ENCODE measurements at regions not wholly inside any gene's neighbourhood (a gene's known extent, or its start where the extent isn't known, plus 50 kb on each side); places are given as distances from the start of the nearest gene placed in this dataset.

DNA sequence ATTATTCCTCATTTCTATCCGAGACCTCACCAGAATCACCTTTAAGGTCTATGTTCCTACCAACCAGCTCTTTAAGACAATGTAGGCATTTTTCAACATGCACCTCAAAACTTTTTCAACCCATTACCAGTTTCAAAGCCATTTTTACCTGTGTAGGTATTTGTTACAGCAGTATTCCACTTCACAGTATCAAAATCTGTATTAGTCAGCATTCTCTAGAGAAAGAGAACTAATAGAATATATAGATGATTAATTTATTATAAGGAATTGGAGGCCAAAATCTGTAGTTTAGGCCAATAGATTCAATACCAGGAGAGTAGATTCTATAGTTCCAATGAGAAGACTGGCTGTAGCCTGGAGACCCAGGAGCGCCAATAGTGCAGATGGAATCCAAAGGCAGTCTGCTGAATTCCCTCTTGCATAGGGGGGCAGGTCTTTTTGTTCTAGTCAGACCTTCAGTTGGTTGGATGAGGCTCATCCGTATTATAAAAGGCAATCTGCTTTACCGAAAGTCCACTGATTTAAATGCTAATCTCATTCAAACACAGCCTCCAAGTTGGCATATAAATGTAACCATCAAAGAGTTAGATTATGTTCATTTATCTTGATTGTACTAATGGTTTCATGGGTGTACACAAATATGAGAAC is 151.6 kb upstream of the SYT1 start:
- no peak overlapping the region for H3K9ac ChIP-seq
- H3K4me1 ChIP-seq, result no peaks in the 10 kb centered on the region
- H3K9me3 ChIP-seq (ENCODE audit: control insufficient read depth, low read length), result no peaks in the 10 kb centered on the region
- H3K27ac ChIP-seq, result no peak overlapping the region
- no peak overlapping the region for H3K4me2 ChIP-seq (ENCODE audit: low read length)
- TF ChIP-seq, protein P1, sequence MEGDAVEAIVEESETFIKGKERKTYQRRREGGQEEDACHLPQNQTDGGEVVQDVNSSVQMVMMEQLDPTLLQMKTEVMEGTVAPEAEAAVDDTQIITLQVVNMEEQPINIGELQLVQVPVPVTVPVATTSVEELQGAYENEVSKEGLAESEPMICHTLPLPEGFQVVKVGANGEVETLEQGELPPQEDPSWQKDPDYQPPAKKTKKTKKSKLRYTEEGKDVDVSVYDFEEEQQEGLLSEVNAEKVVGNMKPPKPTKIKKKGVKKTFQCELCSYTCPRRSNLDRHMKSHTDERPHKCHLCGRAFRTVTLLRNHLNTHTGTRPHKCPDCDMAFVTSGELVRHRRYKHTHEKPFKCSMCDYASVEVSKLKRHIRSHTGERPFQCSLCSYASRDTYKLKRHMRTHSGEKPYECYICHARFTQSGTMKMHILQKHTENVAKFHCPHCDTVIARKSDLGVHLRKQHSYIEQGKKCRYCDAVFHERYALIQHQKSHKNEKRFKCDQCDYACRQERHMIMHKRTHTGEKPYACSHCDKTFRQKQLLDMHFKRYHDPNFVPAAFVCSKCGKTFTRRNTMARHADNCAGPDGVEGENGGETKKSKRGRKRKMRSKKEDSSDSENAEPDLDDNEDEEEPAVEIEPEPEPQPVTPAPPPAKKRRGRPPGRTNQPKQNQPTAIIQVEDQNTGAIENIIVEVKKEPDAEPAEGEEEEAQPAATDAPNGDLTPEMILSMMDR (IDR thresholded peaks at IDR 0.05), result no peak
- H3K27me3 ChIP-seq (ENCODE audit: control insufficient read depth, insufficient read depth, low read length), result no peaks in the 10 kb centered on the region
- H2AFZ ChIP-seq, result no peak overlapping the region
- H3K4me3 ChIP-seq (ENCODE audit: low read depth, low read length), result no peak overlapping the region
- no peaks in the 10 kb centered on the region for H3K36me3 ChIP-seq (ENCODE audit: control insufficient read depth, insufficient read depth, low read length)
- no peaks in the 10 kb centered on the region for H3K79me2 ChIP-seq

DNA sequence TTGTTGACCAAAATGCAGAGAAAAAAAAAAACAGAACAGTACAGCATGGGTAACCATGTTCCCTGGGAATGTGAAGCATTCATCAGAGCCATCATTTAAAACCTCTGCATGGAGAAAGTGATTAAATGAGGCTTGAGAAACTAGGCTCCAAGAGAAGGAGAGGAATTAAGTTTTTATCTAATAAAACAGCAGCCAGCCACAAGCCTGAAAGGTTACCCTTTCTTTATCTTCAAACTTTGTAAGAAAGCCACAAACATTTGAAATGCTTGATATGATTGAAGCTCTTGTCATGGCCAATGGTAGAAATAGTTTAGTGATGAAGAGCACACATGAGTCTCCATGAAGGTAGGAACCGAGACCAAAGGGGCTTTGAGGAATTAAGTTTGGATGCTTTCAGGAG is 144.9 kb upstream of the SYT1 start:
- H3K27ac ChIP-seq, result no peak overlapping the region
- H3K27me3 ChIP-seq (ENCODE audit: control insufficient read depth, insufficient read depth, low read length), result no peaks in the 10 kb centered on the region
- H3K9me3 ChIP-seq (ENCODE audit: control insufficient read depth, low read length), result no peaks in the 10 kb centered on the region
- H3K79me2 ChIP-seq, result no peaks in the 10 kb centered on the region
- H3K4me1 ChIP-seq, result no peaks in the 10 kb centered on the region
- H3K9ac ChIP-seq, result no peak overlapping the region
- H3K4me2 ChIP-seq (ENCODE audit: low read length), result no peak overlapping the region
- H3K36me3 ChIP-seq (ENCODE audit: control insufficient read depth, insufficient read depth, low read length), result no peaks in the 10 kb centered on the region
- H3K4me3 ChIP-seq (ENCODE audit: low read depth, low read length), result no peak overlapping the region
- no peak overlapping the region for H2AFZ ChIP-seq
- TF ChIP-seq, protein P1 (IDR thresholded peaks at IDR 0.05), result no peak

DNA sequence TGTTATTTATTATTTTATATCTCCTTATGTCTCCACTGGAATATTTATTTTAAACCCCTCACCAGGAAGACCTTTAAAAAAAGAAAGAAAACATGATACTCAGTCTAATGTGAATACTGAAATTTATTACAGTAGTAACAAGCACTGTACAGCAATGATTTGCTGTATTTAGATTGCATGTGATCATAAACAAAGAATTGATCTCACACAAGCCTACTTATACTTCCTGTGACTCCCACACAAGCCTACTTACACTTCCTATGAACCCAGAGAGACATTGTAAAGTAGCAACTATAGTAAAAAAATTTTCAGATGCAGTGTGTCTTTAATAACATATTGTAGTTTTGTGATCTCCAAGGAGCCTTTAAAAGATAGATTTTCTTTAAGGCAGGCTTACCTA is 142.7 kb upstream of the SYT1 start:
- no peak overlapping the region for H3K9ac ChIP-seq
- no peaks in the 10 kb centered on the region for H3K79me2 ChIP-seq
- H3K4me3 ChIP-seq (ENCODE audit: low read depth, low read length), result no peak overlapping the region
- no peaks in the 10 kb centered on the region for H3K4me1 ChIP-seq
- H3K9me3 ChIP-seq (ENCODE audit: control insufficient read depth, low read length), result no peaks in the 10 kb centered on the region
- TF ChIP-seq, protein P1 (IDR thresholded peaks at IDR 0.05), result no peak
- no peaks in the 10 kb centered on the region for H3K27me3 ChIP-seq (ENCODE audit: control insufficient read depth, insufficient read depth, low read length)
- H2AFZ ChIP-seq, result no peak overlapping the region
- H3K27ac ChIP-seq, result no peak overlapping the region
- H3K36me3 ChIP-seq (ENCODE audit: control insufficient read depth, insufficient read depth, low read length), result no peaks in the 10 kb centered on the region
- H3K4me2 ChIP-seq (ENCODE audit: low read length), result no peak overlapping the region

DNA sequence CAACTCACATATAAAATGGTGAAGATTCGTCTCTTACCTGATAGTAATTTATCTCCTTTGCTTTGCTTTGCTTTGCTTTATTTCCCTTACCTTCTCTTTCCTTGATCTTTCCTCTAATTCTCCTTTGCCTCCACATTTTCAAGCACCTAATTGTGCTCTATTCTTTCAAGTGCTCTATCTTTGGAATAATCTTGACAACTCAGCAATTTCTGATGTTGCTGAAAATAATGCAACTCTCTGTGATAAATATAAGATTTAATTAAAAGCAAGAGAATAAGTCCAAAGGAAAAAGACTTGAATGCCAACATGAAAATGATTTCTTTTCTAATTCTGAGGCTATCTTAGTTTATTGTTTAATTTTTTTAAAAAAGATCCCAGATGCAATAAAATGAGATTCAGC is 139.5 kb upstream of the SYT1 start:
- no peak overlapping the region for H3K4me3 ChIP-seq (ENCODE audit: low read depth, low read length)
- TF ChIP-seq, protein P1 (IDR thresholded peaks at IDR 0.05), result no peak
- no peaks in the 10 kb centered on the region for H3K27me3 ChIP-seq (ENCODE audit: control insufficient read depth, insufficient read depth, low read length)
- H3K36me3 ChIP-seq (ENCODE audit: control insufficient read depth, insufficient read depth, low read length), result no peaks in the 10 kb centered on the region
- H3K79me2 ChIP-seq, result no peaks in the 10 kb centered on the region
- no peak overlapping the region for H3K27ac ChIP-seq
- H3K4me1 ChIP-seq, result no peaks in the 10 kb centered on the region
- H3K4me2 ChIP-seq (ENCODE audit: low read length), result no peak overlapping the region
- H3K9me3 ChIP-seq (ENCODE audit: control insufficient read depth, low read length), result no peaks in the 10 kb centered on the region
- no peak overlapping the region for H2AFZ ChIP-seq
- no peak overlapping the region for H3K9ac ChIP-seq

DNA sequence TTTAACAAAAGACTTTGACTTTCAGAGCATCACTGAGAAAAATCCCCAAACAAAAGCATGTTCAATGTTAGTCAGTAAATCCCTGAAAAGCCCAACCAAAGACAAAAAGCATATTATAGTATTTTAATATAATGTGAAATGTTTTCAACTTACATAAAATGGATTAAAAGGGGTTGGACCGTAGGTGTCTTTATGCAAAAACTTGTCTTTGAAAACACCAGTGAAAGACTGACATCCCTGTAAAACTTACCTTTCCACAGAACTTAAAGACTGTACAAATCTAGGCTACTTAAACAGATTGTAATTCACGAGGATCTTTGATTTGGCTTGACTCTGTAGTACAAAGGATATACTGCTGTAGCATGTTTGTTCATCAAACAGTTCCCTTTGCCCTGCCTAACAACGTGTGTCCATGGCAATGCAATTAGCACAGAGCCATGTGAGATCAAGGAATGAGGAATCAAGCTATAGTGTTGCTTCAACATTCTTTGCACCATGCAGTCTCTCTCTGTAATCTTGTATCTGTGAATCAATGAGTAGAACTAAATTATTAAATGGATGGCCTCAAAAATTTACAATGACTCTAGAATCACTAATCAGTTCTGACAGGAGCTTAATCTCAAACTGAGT is 138.5 kb upstream of the SYT1 start:
- Histone ChIP-seq H3K4me2 (ENCODE audit: low read length) (no peak overlapping the region), H2AFZ (no peak overlapping the region), H3K9ac (no peak overlapping the region), H3K27me3 (ENCODE audit: control insufficient read depth, insufficient read depth, low read length) (no peaks in the 10 kb centered on the region), H3K4me1 (no peaks in the 10 kb centered on the region), H3K79me2 (no peaks in the 10 kb centered on the region), H3K9me3 (ENCODE audit: control insufficient read depth, low read length) (no peaks in the 10 kb centered on the region), H3K27ac (no peak overlapping the region), H3K4me3 (ENCODE audit: low read depth, low read length) (no peak overlapping the region), H3K36me3 (ENCODE audit: control insufficient read depth, insufficient read depth, low read length) (no peaks in the 10 kb centered on the region)
- TF ChIP-seq, protein P1 (IDR thresholded peaks at IDR 0.05), result no peak

Measured in parathyroid adenoma (tissue), 2 donors.